HepG2 (cell line): ENCODE measurements at regions not wholly inside any gene's neighbourhood (a gene's known extent, or its start where the extent isn't known, plus 50 kb on each side); places are given as distances from the start of the nearest gene placed in this dataset.

ENCODE experiments used
- ATAC-seq: fragments of 200-7000 bp; cut with Tn5 transposase; 3 replicates; pipeline ENCODE4 v1.9.1; 2020; ENCODE audit warnings: mild to moderate bottlenecking, moderate library complexity
- BruUV-seq: library from RNA; stranded (reverse); fragments of 400-500 nt; replicated peaks from 2 replicates; lab custom pipeline; 2021; lab: Mats Ljungman, UMichigan
- CTCF ChIA-PET: fragments of 300-600 bp; formaldehyde crosslinking; extraction: SDS; loops from one replicate; lab custom pipeline; 2021; ENCODE audit warnings: low total read pairs, inconsistent platforms, low intra/inter-chr PET ratio; lab: Yijun Ruan, JAX
- POLR2A ChIA-PET: fragments of 350-600 bp; sonication (Branson Sonifier 250); formaldehyde crosslinking; loops from one replicate; lab custom pipeline; 2020; ENCODE audit warnings: antibody characterized with exemption, inconsistent platforms; lab: Yijun Ruan, JAX
- DNase-seq: peaks from one replicate; pipeline ENCODE4 v3.0.0-alpha.2; 2015; ENCODE audit warnings: low spot score
- FAIRE-seq: peaks from 3 replicates; lab custom pipeline; 2011; peaks lifted over from hg19 to GRCh38; lab: Jason Lieb, UNC
- H2AFZ ChIP-seq: one replicate; pipeline ENCODE4 v1.6.1; 2011; ENCODE audit warnings: low read length, inconsistent platforms
- H3K27ac ChIP-seq: fragments of 300-600 bp; 3 replicates; pipeline ENCODE4 v1.8.0; 2011; ENCODE audit warnings: mixed run types, mild to moderate bottlenecking, mixed read lengths, low read length, inconsistent platforms; ENCODE audit not compliant: insufficient read depth; ENCODE audit errors: extremely low read length
- H3K27me3 ChIP-seq, 2 experiments: fragments of 200-600 bp in 1 of 2; 2 replicates in 1 of 2; 3 replicates in 1 of 2; pipeline versions ENCODE4 v1.6.0 to v1.8.0; 2011; ENCODE audit warnings: low read length in 2 of 2, mild to moderate bottlenecking in 2 of 2, moderate library complexity in 2 of 2, inconsistent platforms in 1 of 2; ENCODE audit not compliant: insufficient read depth in 2 of 2, control insufficient read depth in 1 of 2
- H3K36me3 ChIP-seq, 2 experiments: fragments of 200-600 bp in 1 of 2; replicated peaks in 1 of 2; 2 replicates in 1 of 2; 3 replicates in 1 of 2; pipeline versions ENCODE4 v1.5.1 to v1.8.0; 2011; ENCODE audit warnings: low read length in 2 of 2, inconsistent platforms in 1 of 2; ENCODE audit not compliant: insufficient read depth in 2 of 2, control insufficient read depth in 1 of 2
- H3K4me1 ChIP-seq: 2 replicates; pipeline ENCODE4 v1.5.1; 2012; ENCODE audit warnings: low read length, inconsistent platforms; ENCODE audit not compliant: insufficient read depth
- H3K4me2 ChIP-seq: 2 replicates; pipeline ENCODE4 v1.6.0; 2011; ENCODE audit warnings: low read depth, low read length, inconsistent platforms
- H3K4me3 ChIP-seq, 3 experiments: fragments of 200-600 bp in 1 of 3; sonication (generic), shearing (Covaris generic) in 1 of 3; replicated peaks in 1 of 3; 2 replicates each; pipeline ENCODE4 v1.5.1; 2011 to 2016; ENCODE audit warnings: low read length in 3 of 3, inconsistent platforms in 2 of 3, low read depth in 2 of 3, mild to moderate bottlenecking in 2 of 3, control low read depth in 1 of 3, mixed read lengths in 1 of 3; ENCODE audit not compliant: insufficient read depth in 1 of 3
- H3K79me2 ChIP-seq: one replicate; pipeline ENCODE4 v1.6.1; 2011; ENCODE audit warnings: low read length, inconsistent platforms; ENCODE audit not compliant: insufficient read depth
- H3K9ac ChIP-seq: 2 replicates; pipeline ENCODE4 v1.6.0; 2011; ENCODE audit warnings: mild to moderate bottlenecking, low read depth, low read length, inconsistent platforms; ENCODE audit not compliant: insufficient read depth
- H3K9me3 ChIP-seq: 2 replicates; pipeline ENCODE4 v1.5.1; 2012; ENCODE audit warnings: mild to moderate bottlenecking, low read length
- H4K20me1 ChIP-seq: 2 replicates; pipeline ENCODE4 v1.6.0; 2011; ENCODE audit warnings: inconsistent platforms, mild to moderate bottlenecking, low read length, moderate library complexity; ENCODE audit not compliant: insufficient read depth
- BCLAF1 ChIP-seq: fragments of 450-650 bp; IDR thresholded peaks from 2 replicates; pipeline ENCODE4 v1.6.1; 2017; ENCODE audit warnings: mild to moderate bottlenecking
- DMAP1 ChIP-seq: IDR thresholded peaks from 2 replicates; pipeline ENCODE4 v1.6.1; 2016
- IKZF5 ChIP-seq: IDR thresholded peaks from 2 replicates; pipeline ENCODE4 v1.6.1; 2018; ENCODE audit warnings: missing genetic modification reagents, mild to moderate bottlenecking, missing compliant biosample characterization
- MIER2 ChIP-seq: IDR thresholded peaks from 2 replicates; pipeline ENCODE4 v1.6.1; 2016; ENCODE audit warnings: missing biosample characterization, missing genetic modification reagents
- PAF1 ChIP-seq: IDR thresholded peaks from 2 replicates; pipeline ENCODE4 v1.6.1; 2016; ENCODE audit warnings: missing genetic modification reagents, missing compliant biosample characterization
- PITX1 ChIP-seq: sonication (generic); formaldehyde crosslinking; IDR thresholded peaks from 2 replicates; pipeline ENCODE4 v1.5.1; 2020; ENCODE audit warnings: mild to moderate bottlenecking, missing genetic modification reagents
- SAFB2 ChIP-seq: sonication (generic); formaldehyde crosslinking; IDR thresholded peaks from 2 replicates; pipeline ENCODE4 v1.5.1; 2020; ENCODE audit warnings: missing genetic modification reagents, low read depth, mild to moderate bottlenecking, borderline replicate concordance
- THAP8 ChIP-seq: sonication (generic); formaldehyde crosslinking; IDR thresholded peaks from 2 replicates; pipeline ENCODE4 v1.5.1; 2020; ENCODE audit warnings: missing genetic modification reagents, mild to moderate bottlenecking, borderline replicate concordance
- ZNF382 ChIP-seq: sonication (generic); formaldehyde crosslinking; IDR thresholded peaks from 2 replicates; pipeline ENCODE4 v1.5.0; 2020; ENCODE audit warnings: missing genetic modification reagents, mild to moderate bottlenecking, borderline replicate concordance
- WGBS: methylation state at CpG from one replicate; pipeline ENCODE4 v1.1.6; 2017; ENCODE audit warnings: low lambda C conversion rate; 5-methylcytosine and 5-hydroxymethylcytosine counted together
- in situ Hi-C: cut with HindIII; loops from 2 replicates; pipeline ENCODE4 v1.10.0; 2017; ENCODE audit warnings: low pct_unique_long_range_greater_than_20kb; ENCODE audit not compliant: extremely low pct_ligation_motif_present
- intact Hi-C: fragments of 100-400 bp; cut with micrococcal nuclease; formaldehyde crosslinking; loops from one replicate; pipeline ENCODE4 v1.10.0; 2022; ENCODE audit not compliant: unreplicated experiment
- TF ChIP-seq, protein P1 (sequence below): sonication (generic); formaldehyde crosslinking; IDR thresholded peaks from 2 replicates; pipeline ENCODE4 v1.8.0; 2022; ENCODE audit warnings: missing genetic modification reagents, mild to moderate bottlenecking, moderate library complexity, borderline replicate concordance
- TF ChIP-seq, protein P2 (sequence below): IDR thresholded peaks from 2 replicates; pipeline ENCODE4 v1.6.1; 2012; ENCODE audit warnings: inconsistent platforms
- TF ChIP-seq, protein P3 (sequence below): sonication (generic); formaldehyde crosslinking; IDR thresholded peaks from 2 replicates; pipeline ENCODE4 v1.4.0; 2020; ENCODE audit warnings: low read depth, missing genetic modification reagents
- TF ChIP-seq, protein P4 (sequence below): sonication (generic); formaldehyde crosslinking; IDR thresholded peaks from 2 replicates; pipeline ENCODE4 v1.4.0; 2020; ENCODE audit warnings: missing genetic modification reagents

- POLR2A ChIA-PET = no interaction called here
- no peaks in the 10 kb centered on the region for H3K36me3 ChIP-seq
- intact Hi-C loops (no loop called here), in situ Hi-C loops (no loop called here)
- CTCF ChIA-PET = no interaction called here
- no peak overlapping the region for H3K27ac ChIP-seq
- H3K79me2 ChIP-seq = no peaks in the 10 kb centered on the region
- no peak overlapping the region for H3K4me3 ChIP-seq
- DNase-seq (no peak), ATAC-seq (no peak), FAIRE-seq (no peak)
- H3K27me3 ChIP-seq = no peaks in the 10 kb centered on the region
- no peaks in the 10 kb centered on the region for H3K9me3 ChIP-seq
- H3K4me1 ChIP-seq = no peaks in the 10 kb centered on the region
- no peak overlapping the region for H2AFZ ChIP-seq
- no peaks in the 10 kb centered on the region for H4K20me1 ChIP-seq
- 0% methylated on average over 1 of the region's 1 CpG for whole genome bisulfite sequencing
- H3K4me2 ChIP-seq = no peak overlapping the region
- H3K9ac ChIP-seq = no peak overlapping the region
- BruUV-seq = no TSS peak
- TF ChIP-seq, protein P1, sequence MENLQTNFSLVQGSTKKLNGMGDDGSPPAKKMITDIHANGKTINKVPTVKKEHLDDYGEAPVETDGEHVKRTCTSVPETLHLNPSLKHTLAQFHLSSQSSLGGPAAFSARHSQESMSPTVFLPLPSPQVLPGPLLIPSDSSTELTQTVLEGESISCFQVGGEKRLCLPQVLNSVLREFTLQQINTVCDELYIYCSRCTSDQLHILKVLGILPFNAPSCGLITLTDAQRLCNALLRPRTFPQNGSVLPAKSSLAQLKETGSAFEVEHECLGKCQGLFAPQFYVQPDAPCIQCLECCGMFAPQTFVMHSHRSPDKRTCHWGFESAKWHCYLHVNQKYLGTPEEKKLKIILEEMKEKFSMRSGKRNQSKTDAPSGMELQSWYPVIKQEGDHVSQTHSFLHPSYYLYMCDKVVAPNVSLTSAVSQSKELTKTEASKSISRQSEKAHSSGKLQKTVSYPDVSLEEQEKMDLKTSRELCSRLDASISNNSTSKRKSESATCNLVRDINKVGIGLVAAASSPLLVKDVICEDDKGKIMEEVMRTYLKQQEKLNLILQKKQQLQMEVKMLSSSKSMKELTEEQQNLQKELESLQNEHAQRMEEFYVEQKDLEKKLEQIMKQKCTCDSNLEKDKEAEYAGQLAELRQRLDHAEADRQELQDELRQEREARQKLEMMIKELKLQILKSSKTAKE (CRISPR knock-in tag) = no peak
- TF ChIP-seq, protein P2, sequence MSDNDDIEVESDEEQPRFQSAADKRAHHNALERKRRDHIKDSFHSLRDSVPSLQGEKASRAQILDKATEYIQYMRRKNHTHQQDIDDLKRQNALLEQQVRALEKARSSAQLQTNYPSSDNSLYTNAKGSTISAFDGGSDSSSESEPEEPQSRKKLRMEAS = no peak
- TF ChIP-seq, protein P3, sequence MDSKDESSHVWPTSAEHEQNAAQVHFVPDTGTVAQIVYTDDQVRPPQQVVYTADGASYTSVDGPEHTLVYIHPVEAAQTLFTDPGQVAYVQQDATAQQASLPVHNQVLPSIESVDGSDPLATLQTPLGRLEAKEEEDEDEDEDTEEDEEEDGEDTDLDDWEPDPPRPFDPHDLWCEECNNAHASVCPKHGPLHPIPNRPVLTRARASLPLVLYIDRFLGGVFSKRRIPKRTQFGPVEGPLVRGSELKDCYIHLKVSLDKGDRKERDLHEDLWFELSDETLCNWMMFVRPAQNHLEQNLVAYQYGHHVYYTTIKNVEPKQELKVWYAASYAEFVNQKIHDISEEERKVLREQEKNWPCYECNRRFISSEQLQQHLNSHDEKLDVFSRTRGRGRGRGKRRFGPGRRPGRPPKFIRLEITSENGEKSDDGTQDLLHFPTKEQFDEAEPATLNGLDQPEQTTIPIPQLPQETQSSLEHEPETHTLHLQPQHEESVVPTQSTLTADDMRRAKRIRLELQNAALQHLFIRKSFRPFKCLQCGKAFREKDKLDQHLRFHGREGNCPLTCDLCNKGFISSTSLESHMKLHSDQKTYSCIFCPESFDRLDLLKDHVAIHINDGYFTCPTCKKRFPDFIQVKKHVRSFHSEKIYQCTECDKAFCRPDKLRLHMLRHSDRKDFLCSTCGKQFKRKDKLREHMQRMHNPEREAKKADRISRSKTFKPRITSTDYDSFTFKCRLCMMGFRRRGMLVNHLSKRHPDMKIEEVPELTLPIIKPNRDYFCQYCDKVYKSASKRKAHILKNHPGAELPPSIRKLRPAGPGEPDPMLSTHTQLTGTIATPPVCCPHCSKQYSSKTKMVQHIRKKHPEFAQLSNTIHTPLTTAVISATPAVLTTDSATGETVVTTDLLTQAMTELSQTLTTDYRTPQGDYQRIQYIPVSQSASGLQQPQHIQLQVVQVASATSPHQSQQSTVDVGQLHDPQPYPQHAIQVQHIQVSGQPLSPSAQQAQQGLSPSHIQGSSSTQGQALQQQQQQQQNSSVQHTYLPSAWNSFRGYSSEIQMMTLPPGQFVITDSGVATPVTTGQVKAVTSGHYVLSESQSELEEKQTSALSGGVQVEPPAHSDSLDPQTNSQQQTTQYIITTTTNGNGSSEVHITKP = no peak
- no peak for TF ChIP-seq DMAP1
- TF ChIP-seq SAFB2 (CRISPR knock-in tag) = no peak
- TF ChIP-seq PAF1 = no peak
- TF ChIP-seq IKZF5 = no peak
- TF ChIP-seq PITX1 (CRISPR knock-in tag) = no peak
- no peak for TF ChIP-seq THAP8 (CRISPR knock-in tag)
- TF ChIP-seq, protein P4, sequence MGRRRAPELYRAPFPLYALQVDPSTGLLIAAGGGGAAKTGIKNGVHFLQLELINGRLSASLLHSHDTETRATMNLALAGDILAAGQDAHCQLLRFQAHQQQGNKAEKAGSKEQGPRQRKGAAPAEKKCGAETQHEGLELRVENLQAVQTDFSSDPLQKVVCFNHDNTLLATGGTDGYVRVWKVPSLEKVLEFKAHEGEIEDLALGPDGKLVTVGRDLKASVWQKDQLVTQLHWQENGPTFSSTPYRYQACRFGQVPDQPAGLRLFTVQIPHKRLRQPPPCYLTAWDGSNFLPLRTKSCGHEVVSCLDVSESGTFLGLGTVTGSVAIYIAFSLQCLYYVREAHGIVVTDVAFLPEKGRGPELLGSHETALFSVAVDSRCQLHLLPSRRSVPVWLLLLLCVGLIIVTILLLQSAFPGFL (CRISPR knock-in tag) = no peak
- no peak for TF ChIP-seq BCLAF1
- no peak for TF ChIP-seq ZNF382 (CRISPR knock-in tag)
- TF ChIP-seq MIER2 (CRISPR knock-in tag) = no peak
Observed at GRCh38 chr4:134422776-134423175, 221.2 kb upstream of the PABPC4L start.
